ENCODE measurements at regions not wholly inside any gene's neighbourhood (a gene's known extent, or its start where the extent isn't known, plus 50 kb on each side); places are given as distances from the start of the nearest gene placed in this dataset.

GRCh38 chr14:42149609-42150261 is 543.1 kb downstream of the LRFN5 start:
- ChIA-PET CTCF (no interaction called here), POLR2A (no interaction called here)
- no peak for TF ChIP-seq SIN3A (IDR thresholded peaks at IDR 0.05; ENCODE audit: borderline replicate concordance, insufficient read depth, low read depth, low read length)
- TF ChIP-seq POLR2AphosphoS5 (IDR thresholded peaks at IDR 0.05; ENCODE audit: low read depth, low read length) = no peak
- no peak for TF ChIP-seq TCF7L2 (IDR thresholded peaks at IDR 0.05; ENCODE audit: low read depth, low read length)
- TF ChIP-seq REST (IDR thresholded peaks at IDR 0.05; ENCODE audit: insufficient read depth in 1 of 2, low read depth in 2 of 2, low read length in 1 of 2) = no peak
- TF ChIP-seq, protein P1, sequence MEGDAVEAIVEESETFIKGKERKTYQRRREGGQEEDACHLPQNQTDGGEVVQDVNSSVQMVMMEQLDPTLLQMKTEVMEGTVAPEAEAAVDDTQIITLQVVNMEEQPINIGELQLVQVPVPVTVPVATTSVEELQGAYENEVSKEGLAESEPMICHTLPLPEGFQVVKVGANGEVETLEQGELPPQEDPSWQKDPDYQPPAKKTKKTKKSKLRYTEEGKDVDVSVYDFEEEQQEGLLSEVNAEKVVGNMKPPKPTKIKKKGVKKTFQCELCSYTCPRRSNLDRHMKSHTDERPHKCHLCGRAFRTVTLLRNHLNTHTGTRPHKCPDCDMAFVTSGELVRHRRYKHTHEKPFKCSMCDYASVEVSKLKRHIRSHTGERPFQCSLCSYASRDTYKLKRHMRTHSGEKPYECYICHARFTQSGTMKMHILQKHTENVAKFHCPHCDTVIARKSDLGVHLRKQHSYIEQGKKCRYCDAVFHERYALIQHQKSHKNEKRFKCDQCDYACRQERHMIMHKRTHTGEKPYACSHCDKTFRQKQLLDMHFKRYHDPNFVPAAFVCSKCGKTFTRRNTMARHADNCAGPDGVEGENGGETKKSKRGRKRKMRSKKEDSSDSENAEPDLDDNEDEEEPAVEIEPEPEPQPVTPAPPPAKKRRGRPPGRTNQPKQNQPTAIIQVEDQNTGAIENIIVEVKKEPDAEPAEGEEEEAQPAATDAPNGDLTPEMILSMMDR (IDR thresholded peaks at IDR 0.05) = no peak
- in situ Hi-C loops (cut with HindIII; ENCODE audit: low pct_unique_long_range_greater_than_20kb, low sequenced_read_pairs) (no loop called here), intact Hi-C loops (cut with micrococcal nuclease; ENCODE audit: unreplicated experiment) (no loop called here)
- no TSS peak for BruUV-seq (replicated peaks)
- no peaks in the 10 kb centered on the region for H3K27me3 ChIP-seq (ENCODE audit: control insufficient read depth, insufficient read depth, low read length)
- ATAC-seq = peak; percentile 38; the same call in 1 of the 2 replicates
- peak overlapping the region in 1 of 2 experiments; percentile 1; a peak in 1 of 4 replicates for H3K4me3 ChIP-seq (ENCODE audit: low read depth in 2 of 2, low read length in 2 of 2)
- DNase-seq (ENCODE audit: low read depth, low spot score) = no peak
- no peaks in the 10 kb centered on the region for H3K4me1 ChIP-seq (ENCODE audit: control insufficient read depth, insufficient read depth, low read length)
- no peaks in the 10 kb centered on the region for H3K9me3 ChIP-seq (ENCODE audit: control insufficient read depth, insufficient read depth, low read depth, low read length)
- no peak overlapping the region for H3K27ac ChIP-seq (ENCODE audit: low read length)
- H3K36me3 ChIP-seq (ENCODE audit: control insufficient read depth, insufficient read depth, low read length) = no peaks in the 10 kb centered on the region

DNA sequence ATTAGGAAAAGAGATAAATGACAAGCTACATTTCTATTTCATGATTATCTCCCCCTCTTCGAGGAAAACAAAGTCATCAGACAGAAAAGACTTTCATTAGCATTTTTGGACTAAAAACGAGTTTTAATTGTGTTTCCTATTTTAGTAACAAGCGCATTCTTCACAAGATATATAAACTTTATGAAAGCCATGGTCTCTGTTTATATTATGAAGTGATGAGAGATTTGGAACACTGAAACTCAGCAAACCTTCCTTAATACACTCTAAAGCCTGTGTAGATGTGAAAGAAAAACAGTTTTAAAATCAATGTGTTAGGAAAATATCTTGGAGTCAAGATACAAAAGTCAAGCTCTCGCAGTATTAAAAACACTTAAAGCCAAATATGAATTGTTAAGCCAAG is 539.1 kb downstream of the LRFN5 start:
- ATAC-seq = no peak
- Histone ChIP-seq H3K9me3 (ENCODE audit: control insufficient read depth, insufficient read depth, low read depth, low read length) (no peaks in the 10 kb centered on the region), H3K27me3 (ENCODE audit: control insufficient read depth, insufficient read depth, low read length) (no peaks in the 10 kb centered on the region), H3K4me3 (ENCODE audit: low read depth in 2 of 2, low read length in 2 of 2) (no peak overlapping the region), H3K27ac (ENCODE audit: low read length) (no peak overlapping the region), H3K36me3 (ENCODE audit: control insufficient read depth, insufficient read depth, low read length) (no peaks in the 10 kb centered on the region), H3K4me1 (ENCODE audit: control insufficient read depth, insufficient read depth, low read length) (peaks cover 2% of the 10 kb centered on the region; the same call in 1 of the 2 replicates)
- no peak for DNase-seq (ENCODE audit: low read depth, low spot score)
- no peak for TF ChIP-seq TCF7L2 (IDR thresholded peaks at IDR 0.05; ENCODE audit: low read depth, low read length)
- no peak for TF ChIP-seq REST (IDR thresholded peaks at IDR 0.05; ENCODE audit: insufficient read depth in 1 of 2, low read depth in 2 of 2, low read length in 1 of 2)
- no peak for TF ChIP-seq POLR2AphosphoS5 (IDR thresholded peaks at IDR 0.05; ENCODE audit: low read depth, low read length)
- TF ChIP-seq SIN3A (IDR thresholded peaks at IDR 0.05; ENCODE audit: borderline replicate concordance, insufficient read depth, low read depth, low read length) = no peak
- TF ChIP-seq, protein P1 (IDR thresholded peaks at IDR 0.05) = no peak
- intact Hi-C loops (cut with micrococcal nuclease; ENCODE audit: unreplicated experiment) = no loop called here
- ChIA-PET POLR2A (no interaction called here), CTCF (no interaction called here)
- no TSS peak for BruUV-seq (replicated peaks)
- in situ Hi-C loops (cut with HindIII; ENCODE audit: low pct_unique_long_range_greater_than_20kb, low sequenced_read_pairs) = no loop called here

All from Panc1 (cell line).